SK-N-SH (cell line): ENCODE measurements at regions not wholly inside any gene's neighbourhood (a gene's known extent, or its start where the extent isn't known, plus 50 kb on each side); places are given as distances from the start of the nearest gene placed in this dataset.

Experiments
- CTCF ChIA-PET: fragments of 300-600, 350-600 bp; formaldehyde crosslinking; extraction: SDS; loops from one replicate; lab custom pipeline; 2021; lab: Yijun Ruan, JAX
- POLR2A ChIA-PET: fragments of 350-600 bp; sonication (Branson Sonifier 250); formaldehyde crosslinking; extraction: SDS; loops from one replicate; lab custom pipeline; 2020; ENCODE audit warnings: antibody characterized with exemption, inconsistent platforms; lab: Yijun Ruan, JAX
- DNase-seq: peaks from one replicate; pipeline ENCODE4 v3.0.0; 2012
- H2AFZ ChIP-seq: fragments of 200-600 bp; sonication (generic); 2 replicates; pipeline ENCODE4 v1.8.1; 2016; ENCODE audit warnings: antibody characterized with exemption, mild to moderate bottlenecking, low read depth
- H3F3A ChIP-seq: fragments of 200-600 bp; sonication (generic); replicated peaks from 2 replicates; pipeline ENCODE3; 2016; ENCODE audit warnings: antibody characterized with exemption, mild to moderate bottlenecking; ENCODE audit not compliant: insufficient read depth
- H3K27ac ChIP-seq, 2 experiments: fragments of 200-500 bp in 1 of 2; fragments of 200-600 bp in 1 of 2; sonication (Bioruptor generic) in 1 of 2; sonication (generic), shearing (Covaris generic) in 1 of 2; 2 replicates each; pipeline versions ENCODE4 v1.5.1 to v1.6.1; 2014 to 2016; ENCODE audit warnings: low read depth in 2 of 2, inconsistent platforms in 1 of 2, low read length in 1 of 2, mild to moderate bottlenecking in 1 of 2, mixed read lengths in 1 of 2
- H3K27me3 ChIP-seq: fragments of 200-600 bp; sonication (generic), shearing (Covaris generic); 2 replicates; pipeline ENCODE4 v1.6.1; 2016; ENCODE audit warnings: mixed run types; ENCODE audit not compliant: insufficient read depth
- H3K36me3 ChIP-seq, 2 experiments: fragments of 200-500 bp in 1 of 2; fragments of 200-600 bp in 1 of 2; sonication (Bioruptor generic) in 1 of 2; sonication (generic) in 1 of 2; replicated peaks in 1 of 2; 2 replicates each; pipeline versions ENCODE3 to v1.5.1; 2014 to 2016; ENCODE audit warnings: low read length in 1 of 2, mild to moderate bottlenecking in 1 of 2; ENCODE audit not compliant: insufficient read depth in 2 of 2, control insufficient read depth in 1 of 2
- H3K4me1 ChIP-seq, 2 experiments: fragments of 200-500 bp in 1 of 2; fragments of 200-600 bp in 1 of 2; sonication (Bioruptor generic) in 1 of 2; sonication (generic), shearing (Covaris generic) in 1 of 2; 2 replicates each; pipeline versions ENCODE4 v1.5.1 to v1.6.1; 2014 to 2016; ENCODE audit warnings: low read depth in 1 of 2, low read length in 1 of 2, mixed run types in 1 of 2; ENCODE audit not compliant: insufficient read depth in 2 of 2, control insufficient read depth in 1 of 2
- H3K4me2 ChIP-seq: fragments of 200-600 bp; sonication (generic), shearing (Covaris generic); 2 replicates; pipeline ENCODE4 v1.6.1; 2017; ENCODE audit warnings: mixed run types
- H3K4me3 ChIP-seq, 2 experiments: fragments of 200-500 bp in 1 of 2; fragments of 200-600 bp in 1 of 2; sonication (Bioruptor generic) in 1 of 2; sonication (generic), shearing (Covaris generic) in 1 of 2; 2 replicates each; pipeline versions ENCODE4 v1.5.1 to v1.8.1; 2014 to 2016; ENCODE audit warnings: low read depth in 2 of 2, inconsistent platforms in 1 of 2, low read length in 1 of 2, mild to moderate bottlenecking in 1 of 2, mixed read lengths in 1 of 2, moderate library complexity in 1 of 2
- H3K79me2 ChIP-seq: fragments of 200-600 bp; sonication (generic); 2 replicates; pipeline ENCODE4 v1.8.1; 2017; ENCODE audit warnings: mild to moderate bottlenecking; ENCODE audit not compliant: insufficient read depth
- H3K9ac ChIP-seq: fragments of 200-600 bp; sonication (generic); 2 replicates; pipeline ENCODE4 v1.6.1; 2017; ENCODE audit warnings: mixed run types
- H3K9me2 ChIP-seq: fragments of 200-600 bp; sonication (generic); 2 replicates; pipeline ENCODE4 v1.6.1; 2017; ENCODE audit warnings: mixed run types
- H3K9me3 ChIP-seq: fragments of 200-600 bp; sonication (generic); 2 replicates; pipeline ENCODE4 v1.6.1; 2017; ENCODE audit warnings: mixed run types, mild to moderate bottlenecking, moderate library complexity
- H4K20me1 ChIP-seq: fragments of 200-600 bp; sonication (generic); 2 replicates; pipeline ENCODE4 v1.6.1; 2017; ENCODE audit warnings: mild to moderate bottlenecking, mixed run types; ENCODE audit not compliant: insufficient read depth
- GATA2 ChIP-seq: sonication (generic); formaldehyde crosslinking; IDR thresholded peaks from 2 replicates; pipeline ENCODE4 v1.5.0; 2020; ENCODE audit warnings: mild to moderate bottlenecking, missing genetic modification reagents
- JUND ChIP-seq: IDR thresholded peaks from 2 replicates; pipeline ENCODE4 v1.4.0; 2012
- MEF2A ChIP-seq: IDR thresholded peaks from 2 replicates; pipeline ENCODE4 v1.4.0; 2012; ENCODE audit warnings: low read depth, borderline replicate concordance
- MXI1 ChIP-seq: IDR thresholded peaks from 2 replicates; pipeline ENCODE4 v1.6.1; 2012; ENCODE audit warnings: mild to moderate bottlenecking, low read depth, low read length, improper control_type of control experiment
- PBX3 ChIP-seq: IDR thresholded peaks from 2 replicates; pipeline ENCODE4; 2012
- RAD21 ChIP-seq: IDR thresholded peaks from 2 replicates; pipeline ENCODE4 v1.6.1; 2012; ENCODE audit warnings: mild to moderate bottlenecking, low read length
- REST ChIP-seq: IDR thresholded peaks from 2 replicates; pipeline ENCODE4 v1.6.1; 2012; ENCODE audit warnings: mild to moderate bottlenecking, low read depth, low read length, moderate library complexity
- ZBTB33 ChIP-seq: IDR thresholded peaks from 2 replicates; pipeline ENCODE4 v1.4.0; 2012; ENCODE audit warnings: low read depth, borderline replicate concordance
- WGBS: methylation state at CpG from one replicate; pipeline ENCODE4 v1.1.6; 2017; ENCODE audit warnings: low lambda C conversion rate; 5-methylcytosine and 5-hydroxymethylcytosine counted together

GRCh38 chr2:41141146-41141791 is 689.4 kb upstream of the SLC8A1 start:
- ChIA-PET CTCF (no interaction called here), POLR2A (no interaction called here)
- Histone ChIP-seq H3K9ac (no peak overlapping the region), H3K27me3 (no peaks in the 10 kb centered on the region), H2AFZ (no peak overlapping the region), H3K36me3 (no peaks in the 10 kb centered on the region), H3K9me2 (no peaks in the 10 kb centered on the region), H3K4me2 (no peak overlapping the region), H3F3A (no peaks in the 10 kb centered on the region), H3K4me1 (peaks cover 0 to 3% of the 10 kb centered on the region in 2 experiments; a peak in 2 of 4 replicates), H4K20me1 (no peaks in the 10 kb centered on the region), H3K4me3 (no peak overlapping the region), H3K79me2 (no peaks in the 10 kb centered on the region), H3K27ac (no peak overlapping the region), H3K9me3 (no peaks in the 10 kb centered on the region)
- WGBS: 62% methylated on average over 5 of the region's 5 CpGs
- no peak for TF ChIP-seq ZBTB33
- DNase-seq: no peak

GRCh38 chr2:41142478-41142877 is 690.6 kb upstream of the SLC8A1 start:
- no peak for TF ChIP-seq JUND
- TF ChIP-seq MEF2A: no peak
- no peak for TF ChIP-seq GATA2 (CRISPR knock-in tag)
- TF ChIP-seq REST: no peak
- no peak for TF ChIP-seq PBX3
- TF ChIP-seq MXI1: no peak
- TF ChIP-seq ZBTB33: no peak
- TF ChIP-seq RAD21: 0 out of 2 replicates have a peak, but pooled peaks have one; percentile 7
- H3K9me3 ChIP-seq: no peaks in the 10 kb centered on the region
- H3K9me2 ChIP-seq: no peaks in the 10 kb centered on the region
- H3F3A ChIP-seq: no peaks in the 10 kb centered on the region
- H3K4me3 ChIP-seq: no peak overlapping the region
- peak; percentile 27 for DNase-seq
- H2AFZ ChIP-seq: no peak overlapping the region
- H3K27me3 ChIP-seq: no peaks in the 10 kb centered on the region
- peaks cover 0 to 3% of the 10 kb centered on the region in 2 experiments; a peak in 2 of 4 replicates for H3K4me1 ChIP-seq
- H3K27ac ChIP-seq: peak overlapping the region in 1 of 2 experiments; percentile 58; a peak in 2 of 4 replicates
- H3K4me2 ChIP-seq: no peak overlapping the region
- no peaks in the 10 kb centered on the region for H3K79me2 ChIP-seq
- ChIA-PET POLR2A (no interaction called here), CTCF (interaction anchor here (1.2 to 1.3 kb wide), 2 partner anchors 9 to 11 kb away, joined by 3 read pairs; no protein-coding TSS in a partner anchor)
- H4K20me1 ChIP-seq: no peaks in the 10 kb centered on the region
- H3K36me3 ChIP-seq: no peaks in the 10 kb centered on the region
- H3K9ac ChIP-seq: no peak overlapping the region
- WGBS: 3% methylated on average over 1 of the region's 1 CpG
